ENCODE measurements at regions not wholly inside any gene's neighbourhood (a gene's known extent, or its start where the extent isn't known, plus 50 kb on each side); places are given as distances from the start of the nearest gene placed in this dataset.

- Histone ChIP-seq H3K4me3 (ENCODE audit: control insufficient read depth in 1 of 7, extremely low read depth in 1 of 7, insufficient read depth in 4 of 7, low read depth in 2 of 7, low read length in 6 of 7) (no peak overlapping the region), H3K27ac (ENCODE audit: insufficient read depth in 1 of 2, low read depth in 1 of 2, low read length in 2 of 2, poor library complexity in 1 of 2, severe bottlenecking in 2 of 2) (no peak overlapping the region), H3K36me3 (ENCODE audit: control insufficient read depth in 4 of 4, insufficient read depth in 4 of 4, low read length in 3 of 4) (no peaks in the 10 kb centered on the region), H3K4me1 (ENCODE audit: control extremely low read depth in 1 of 4, control insufficient read depth in 4 of 4, insufficient read depth in 4 of 4, low read length in 3 of 4) (no peaks in the 10 kb centered on the region), H3K27me3 (replicated peaks in 2 of 5; ENCODE audit: control insufficient read depth in 4 of 5, insufficient read depth in 5 of 5, low read length in 4 of 5) (no peaks in the 10 kb centered on the region), H3K9me3 (ENCODE audit: control extremely low read depth in 1 of 5, control insufficient read depth in 4 of 5, insufficient read depth in 2 of 5, low read depth in 1 of 5, low read length in 4 of 5) (no peaks in the 10 kb centered on the region)
- CTCF ChIA-PET: no interaction called here
- WGBS (ENCODE audit: insufficient coverage): no CpG with 5 or more reads among the region's 4 CpGs
- POLR2A ChIA-PET: no interaction called here
- no peak for DNase-seq
Measured at GRCh38 chrX:125378205-125378604, 58.5 kb downstream of the TEX13C start.

- Histone ChIP-seq H3K4me1 (ENCODE audit: control extremely low read depth in 1 of 4, control insufficient read depth in 4 of 4, insufficient read depth in 4 of 4, low read length in 3 of 4) (no peaks in the 10 kb centered on the region), H3K36me3 (ENCODE audit: control insufficient read depth in 4 of 4, insufficient read depth in 4 of 4, low read length in 3 of 4) (no peaks in the 10 kb centered on the region), H3K4me3 (ENCODE audit: control insufficient read depth in 1 of 7, extremely low read depth in 1 of 7, insufficient read depth in 4 of 7, low read depth in 2 of 7, low read length in 6 of 7) (no peak overlapping the region), H3K27ac (ENCODE audit: insufficient read depth in 1 of 2, low read depth in 1 of 2, low read length in 2 of 2, poor library complexity in 1 of 2, severe bottlenecking in 2 of 2) (no peak overlapping the region), H3K9me3 (ENCODE audit: control extremely low read depth in 1 of 5, control insufficient read depth in 4 of 5, insufficient read depth in 2 of 5, low read depth in 1 of 5, low read length in 4 of 5) (no peaks in the 10 kb centered on the region), H3K27me3 (replicated peaks in 2 of 5; ENCODE audit: control insufficient read depth in 4 of 5, insufficient read depth in 5 of 5, low read length in 4 of 5) (no peaks in the 10 kb centered on the region)
- WGBS (ENCODE audit: insufficient coverage): 100% methylated on average over 1 of the region's 3 CpGs
- ChIA-PET CTCF (no interaction called here), POLR2A (no interaction called here)
- DNase-seq: no peak
Measured at GRCh38 chrX:125378770-125379169, 59.1 kb downstream of the TEX13C start.

GRCh38 chrX:125382148-125382628, 62.5 kb downstream of the TEX13C start:
- Histone ChIP-seq H3K4me3 (ENCODE audit: control insufficient read depth in 1 of 7, extremely low read depth in 1 of 7, insufficient read depth in 4 of 7, low read depth in 2 of 7, low read length in 6 of 7) (no peak overlapping the region), H3K9me3 (ENCODE audit: control extremely low read depth in 1 of 5, control insufficient read depth in 4 of 5, insufficient read depth in 2 of 5, low read depth in 1 of 5, low read length in 4 of 5) (no peaks in the 10 kb centered on the region), H3K4me1 (ENCODE audit: control extremely low read depth in 1 of 4, control insufficient read depth in 4 of 4, insufficient read depth in 4 of 4, low read length in 3 of 4) (no peaks in the 10 kb centered on the region), H3K27me3 (replicated peaks in 2 of 5; ENCODE audit: control insufficient read depth in 4 of 5, insufficient read depth in 5 of 5, low read length in 4 of 5) (no peaks in the 10 kb centered on the region), H3K36me3 (ENCODE audit: control insufficient read depth in 4 of 4, insufficient read depth in 4 of 4, low read length in 3 of 4) (no peaks in the 10 kb centered on the region), H3K27ac (ENCODE audit: insufficient read depth in 1 of 2, low read depth in 1 of 2, low read length in 2 of 2, poor library complexity in 1 of 2, severe bottlenecking in 2 of 2) (no peak overlapping the region)
- POLR2A ChIA-PET: no interaction called here
- CTCF ChIA-PET: no interaction called here
- DNase-seq: no peak
- whole genome bisulfite sequencing (ENCODE audit: insufficient coverage): 86% methylated on average over 3 of the region's 4 CpGs

DNA sequence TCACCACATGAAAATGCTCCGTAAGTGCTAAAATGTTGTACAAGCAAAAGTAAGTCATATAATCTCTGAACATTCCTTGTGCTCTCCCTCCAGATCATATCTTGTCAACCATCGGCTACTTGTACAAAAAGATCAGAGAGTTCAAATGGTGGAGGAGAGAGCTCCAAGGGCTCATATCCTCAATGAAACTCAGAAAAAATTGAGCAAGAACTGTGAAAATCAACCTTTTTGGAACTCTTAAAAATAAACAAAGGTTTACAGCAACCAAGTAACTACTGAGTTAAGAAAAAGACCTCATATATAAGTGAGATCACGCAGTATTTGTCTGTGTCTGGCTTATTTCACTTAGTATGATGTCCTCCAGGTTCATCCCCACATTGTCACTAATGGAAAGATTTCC, 63.2 kb downstream of the TEX13C start:
- ChIA-PET CTCF (no interaction called here), POLR2A (no interaction called here)
- no peaks in the 10 kb centered on the region for H3K36me3 ChIP-seq (ENCODE audit: control insufficient read depth in 4 of 4, insufficient read depth in 4 of 4, low read length in 3 of 4)

GRCh38 chrX:125384867-125385266, 65.2 kb downstream of the TEX13C start:
- POLR2A ChIA-PET: no interaction called here
- no peaks in the 10 kb centered on the region for H3K9me3 ChIP-seq (ENCODE audit: control extremely low read depth in 1 of 5, control insufficient read depth in 4 of 5, insufficient read depth in 2 of 5, low read depth in 1 of 5, low read length in 4 of 5)
- H3K27ac ChIP-seq (ENCODE audit: insufficient read depth in 1 of 2, low read depth in 1 of 2, low read length in 2 of 2, poor library complexity in 1 of 2, severe bottlenecking in 2 of 2): no peak overlapping the region
- no peaks in the 10 kb centered on the region for H3K27me3 ChIP-seq (replicated peaks in 2 of 5; ENCODE audit: control insufficient read depth in 4 of 5, insufficient read depth in 5 of 5, low read length in 4 of 5)
- no peak for DNase-seq
- no peak overlapping the region for H3K4me3 ChIP-seq (ENCODE audit: control insufficient read depth in 1 of 7, extremely low read depth in 1 of 7, insufficient read depth in 4 of 7, low read depth in 2 of 7, low read length in 6 of 7)
- no peaks in the 10 kb centered on the region for H3K4me1 ChIP-seq (ENCODE audit: control extremely low read depth in 1 of 4, control insufficient read depth in 4 of 4, insufficient read depth in 4 of 4, low read length in 3 of 4)
- CTCF ChIA-PET: no interaction called here
- no CpG with 5 or more reads among the region's 1 CpG for WGBS (ENCODE audit: insufficient coverage)
- H3K36me3 ChIP-seq (ENCODE audit: control insufficient read depth in 4 of 4, insufficient read depth in 4 of 4, low read length in 3 of 4): no peaks in the 10 kb centered on the region

More for the DNA sequence above, 63.2 kb downstream of the TEX13C start:
- 100% methylated on average over 1 of the region's 3 CpGs for WGBS (ENCODE audit: insufficient coverage)
- no peaks in the 10 kb centered on the region for H3K27me3 ChIP-seq (replicated peaks in 2 of 5; ENCODE audit: control insufficient read depth in 4 of 5, insufficient read depth in 5 of 5, low read length in 4 of 5)
- H3K27ac ChIP-seq (ENCODE audit: insufficient read depth in 1 of 2, low read depth in 1 of 2, low read length in 2 of 2, poor library complexity in 1 of 2, severe bottlenecking in 2 of 2): no peak overlapping the region
- no peak for DNase-seq
- H3K4me3 ChIP-seq (ENCODE audit: control insufficient read depth in 1 of 7, extremely low read depth in 1 of 7, insufficient read depth in 4 of 7, low read depth in 2 of 7, low read length in 6 of 7): no peak overlapping the region
- no peaks in the 10 kb centered on the region for H3K9me3 ChIP-seq (ENCODE audit: control extremely low read depth in 1 of 5, control insufficient read depth in 4 of 5, insufficient read depth in 2 of 5, low read depth in 1 of 5, low read length in 4 of 5)
- no peaks in the 10 kb centered on the region for H3K4me1 ChIP-seq (ENCODE audit: control extremely low read depth in 1 of 4, control insufficient read depth in 4 of 4, insufficient read depth in 4 of 4, low read length in 3 of 4)

GRCh38 chrX:125387945-125388344, 68.3 kb downstream of the TEX13C start:
- ChIA-PET POLR2A (no interaction called here), CTCF (no interaction called here)
- H3K4me1 ChIP-seq (ENCODE audit: control extremely low read depth in 1 of 4, control insufficient read depth in 4 of 4, insufficient read depth in 4 of 4, low read length in 3 of 4): no peaks in the 10 kb centered on the region
- DNase-seq: no peak
- H3K9me3 ChIP-seq (ENCODE audit: control extremely low read depth in 1 of 5, control insufficient read depth in 4 of 5, insufficient read depth in 2 of 5, low read depth in 1 of 5, low read length in 4 of 5): no peaks in the 10 kb centered on the region
- no peaks in the 10 kb centered on the region for H3K36me3 ChIP-seq (ENCODE audit: control insufficient read depth in 4 of 4, insufficient read depth in 4 of 4, low read length in 3 of 4)
- H3K27ac ChIP-seq (ENCODE audit: insufficient read depth in 1 of 2, low read depth in 1 of 2, low read length in 2 of 2, poor library complexity in 1 of 2, severe bottlenecking in 2 of 2): no peak overlapping the region
- H3K4me3 ChIP-seq (ENCODE audit: control insufficient read depth in 1 of 7, extremely low read depth in 1 of 7, insufficient read depth in 4 of 7, low read depth in 2 of 7, low read length in 6 of 7): no peak overlapping the region
- H3K27me3 ChIP-seq (replicated peaks in 2 of 5; ENCODE audit: control insufficient read depth in 4 of 5, insufficient read depth in 5 of 5, low read length in 4 of 5): no peaks in the 10 kb centered on the region
- 92% methylated on average over 5 of the region's 7 CpGs for WGBS (ENCODE audit: insufficient coverage)

GRCh38 chrX:125394449-125394848, 74.8 kb downstream of the TEX13C start:
- 64% methylated on average over 2 of the region's 4 CpGs for WGBS (ENCODE audit: insufficient coverage)
- Histone ChIP-seq H3K4me3 (ENCODE audit: control insufficient read depth in 1 of 7, extremely low read depth in 1 of 7, insufficient read depth in 4 of 7, low read depth in 2 of 7, low read length in 6 of 7) (no peak overlapping the region), H3K9me3 (ENCODE audit: control extremely low read depth in 1 of 5, control insufficient read depth in 4 of 5, insufficient read depth in 2 of 5, low read depth in 1 of 5, low read length in 4 of 5) (no peaks in the 10 kb centered on the region), H3K27ac (ENCODE audit: insufficient read depth in 1 of 2, low read depth in 1 of 2, low read length in 2 of 2, poor library complexity in 1 of 2, severe bottlenecking in 2 of 2) (no peak overlapping the region), H3K27me3 (replicated peaks in 2 of 5; ENCODE audit: control insufficient read depth in 4 of 5, insufficient read depth in 5 of 5, low read length in 4 of 5) (no peaks in the 10 kb centered on the region), H3K36me3 (ENCODE audit: control insufficient read depth in 4 of 4, insufficient read depth in 4 of 4, low read length in 3 of 4) (no peaks in the 10 kb centered on the region), H3K4me1 (ENCODE audit: control extremely low read depth in 1 of 4, control insufficient read depth in 4 of 4, insufficient read depth in 4 of 4, low read length in 3 of 4) (peaks cover 0 to 7% (median 2%) of the 10 kb centered on the region in 4 experiments)
- no peak for DNase-seq
- ChIA-PET POLR2A (no interaction called here), CTCF (no interaction called here)
